Pancreas (tissue), 10 donors: ENCODE measurements at regions not wholly inside any gene's neighbourhood (a gene's known extent, or its start where the extent isn't known, plus 50 kb on each side); places are given as distances from the start of the nearest gene placed in this dataset.

Experiments used
- ATAC-seq, 4 donors: fragments of 200-7000 bp; cut with Tn5 transposase; one replicate each; pipeline versions ENCODE4 v1.8.0 to v1.9.1; 2020; ENCODE audit warnings: mild to moderate bottlenecking in 4 of 4, moderate library complexity in 4 of 4
- DNase-seq, 6 donors: peaks; one replicate each; pipeline ENCODE4 v3.0.0-alpha.2; 2020
- FAIRE-seq: peaks from 2 replicates; lab custom pipeline; 2012; peaks lifted over from hg19 to GRCh38; lab: Jason Lieb, UNC
- H3K27ac ChIP-seq, 4 donors: fragments of 200-600 bp; sonication (generic); 1 replicate in 3 of 4; 2 replicates in 1 of 4; pipeline versions ENCODE4 v1.5.0 to v1.8.0; 2020
- H3K27me3 ChIP-seq, 4 donors: fragments of 200-600 bp; one replicate each; pipeline ENCODE4 v1.8.0; 2021
- H3K36me3 ChIP-seq, 3 donors: fragments of 200-600 bp; sonication (generic) in 1 of 3; one replicate each; pipeline versions ENCODE4 v1.5.0 to v1.8.0; 2020 to 2021
- H3K4me1 ChIP-seq, 3 donors: fragments of 200-600 bp; one replicate each; pipeline ENCODE4 v1.8.0; 2021
- H3K4me3 ChIP-seq, 4 donors: fragments of 200-600 bp; sonication (generic) in 2 of 4; one replicate each; pipeline versions ENCODE4 v1.5.0 to v1.8.0; 2020 to 2021
- H3K9me3 ChIP-seq, 4 donors: fragments of 200-600 bp; one replicate each; pipeline ENCODE4 v1.8.0; 2021
- CTCF ChIP-seq, 4 donors: fragments of 200-600 bp; sonication (generic) in 3 of 4; IDR thresholded peaks; one replicate each; pipeline versions ENCODE4 v1.5.0 to v1.8.0; 2021; ENCODE audit warnings: antibody characterized with exemption in 4 of 4
- WGBS, 2 donors: extraction: QIAGEN DNeasy Blood & Tissue Kit; methylation state at CpG; one replicate each; pipeline ENCODE4 v1.1.7; 2013; 5-methylcytosine and 5-hydroxymethylcytosine counted together
- intact Hi-C, 3 donors: fragments of 100-400 bp; cut with DNase I; formaldehyde crosslinking; loops; one replicate each; pipeline versions ENCODE4 v1.11.1 to v1.14.2; 2022
- donor health status: healthy with polysubstance abuse.
- donor health status: DM: no; HTN: no; CAD: no; lungs with moderate emphysema.
- donor health status: DM: no; HTN: no; CAD: no.
- donor health status: control.
- donor health status: control.
- donor health status: Bipolar disorder and iron deficiency.
- donor health status: DM: yes; HTN: yes; CAD: no.
- donor health status: DM: no; HTN: no; CAD: no.
- donor health status: DM: no; HTN: no; CAD: no.
- donor health status: DM: yes; HTN: yes; CAD: no.

GRCh38 chr13:58247080-58247479 is 615.5 kb downstream of the PCDH17 start:
- Histone ChIP-seq H3K9me3 (no peaks in the 10 kb centered on the region), H3K4me3 (no peak overlapping the region), H3K36me3 (no peaks in the 10 kb centered on the region), H3K27me3 (no peaks in the 10 kb centered on the region), H3K4me1 (no peaks in the 10 kb centered on the region), H3K27ac (no peak overlapping the region)
- FAIRE-seq, result no peak
- no peak for DNase-seq
- no peak for ATAC-seq
- no peak for TF ChIP-seq CTCF (IDR thresholded peaks at IDR 0.05)
- intact Hi-C loops, result no loop called here
- 48 to 57% methylated on average over 2 of the region's 2 CpGs for WGBS, 2 donors

- H3K9me3 ChIP-seq, result no peaks in the 10 kb centered on the region
- no peak overlapping the region for H3K4me3 ChIP-seq
- no peak overlapping the region for H3K27ac ChIP-seq
- FAIRE-seq (no peak), ATAC-seq (no peak), DNase-seq (no peak)
- TF ChIP-seq CTCF (IDR thresholded peaks at IDR 0.05), result no peak
- no peaks in the 10 kb centered on the region for H3K27me3 ChIP-seq
- H3K36me3 ChIP-seq, result no peaks in the 10 kb centered on the region
- H3K4me1 ChIP-seq, result no peaks in the 10 kb centered on the region
- intact Hi-C loops, result no loop called here
- 63 to 92% methylated on average over 1 of the region's 1 CpG for WGBS, 2 donors
Measured at GRCh38 chr13:58254943-58255342, 623.4 kb downstream of the PCDH17 start.

- FAIRE-seq, result no peak
- Histone ChIP-seq H3K4me3 (no peak overlapping the region), H3K4me1 (no peaks in the 10 kb centered on the region), H3K27ac (no peak overlapping the region), H3K27me3 (no peaks in the 10 kb centered on the region), H3K36me3 (no peaks in the 10 kb centered on the region), H3K9me3 (no peaks in the 10 kb centered on the region)
- ATAC-seq, result no peak
- TF ChIP-seq CTCF (IDR thresholded peaks at IDR 0.05), result no peak
- DNase-seq, result no peak
- WGBS, 2 donors, result 39 to 44% methylated on average over 1 of the region's 1 CpG
- intact Hi-C loops, result no loop called here
Measured at GRCh38 chr13:58266271-58266670, 634.7 kb downstream of the PCDH17 start.

GRCh38 chr13:58298556-58299135 is 667.1 kb downstream of the PCDH17 start:
- WGBS, 2 donors, result 55 to 59% methylated on average over 4 of the region's 4 CpGs
- Histone ChIP-seq H3K27ac (no peak overlapping the region), H3K4me3 (no peak overlapping the region), H3K9me3 (no peaks in the 10 kb centered on the region), H3K27me3 (peaks cover 0 to 4% (median 0%) of the 10 kb centered on the region in 4 donors), H3K36me3 (no peaks in the 10 kb centered on the region), H3K4me1 (no peaks in the 10 kb centered on the region)
- intact Hi-C loops, result no loop called here
- TF ChIP-seq CTCF (IDR thresholded peaks at IDR 0.05), result no peak
- ATAC-seq, result no peak
- no peak for FAIRE-seq
- DNase-seq, result no peak

GRCh38 chr13:58300224-58300623 is 668.7 kb downstream of the PCDH17 start:
- intact Hi-C loops, result no loop called here
- no peak overlapping the region for H3K27ac ChIP-seq
- no peak for TF ChIP-seq CTCF (IDR thresholded peaks at IDR 0.05)
- H3K4me1 ChIP-seq, result no peaks in the 10 kb centered on the region
- peaks cover 0 to 4% (median 0%) of the 10 kb centered on the region in 4 donors for H3K27me3 ChIP-seq
- no peaks in the 10 kb centered on the region for H3K36me3 ChIP-seq
- DNase-seq (no peak), ATAC-seq (no peak), FAIRE-seq (no peak)
- no peaks in the 10 kb centered on the region for H3K9me3 ChIP-seq
- H3K4me3 ChIP-seq, result no peak overlapping the region
